HEK293 (cell line): ENCODE measurements at regions not wholly inside any gene's neighbourhood (a gene's known extent, or its start where the extent isn't known, plus 50 kb on each side); places are given as distances from the start of the nearest gene placed in this dataset.

Source experiments
- CTCF ChIA-PET: fragments of 350-600 bp; formaldehyde crosslinking; extraction: SDS; loops from one replicate; lab custom pipeline; 2021; ENCODE audit warnings: antibody characterized with exemption; lab: Yijun Ruan, JAX
- POLR2A ChIA-PET: fragments of 300-600 bp; formaldehyde crosslinking; extraction: SDS; loops from one replicate; lab custom pipeline; 2020; ENCODE audit warnings: antibody characterized with exemption, inconsistent platforms; lab: Yijun Ruan, JAX
- H3K27ac ChIP-seq: fragments of 200-500 bp; sonication (Bioruptor generic); 2 replicates; pipeline ENCODE4 v1.5.1; 2014; ENCODE audit warnings: low read depth, low read length, control low read depth, inconsistent platforms; ENCODE audit errors: extremely low read depth
- H3K36me3 ChIP-seq, 2 experiments: fragments of 200-500 bp in 1 of 2; sonication (Bioruptor generic) in 1 of 2; 1 replicate in 1 of 2; 2 replicates in 1 of 2; pipeline ENCODE4 v1.5.1; 2014 to 2017; ENCODE audit warnings: inconsistent platforms in 2 of 2, low read length in 2 of 2; ENCODE audit not compliant: control insufficient read depth in 2 of 2, insufficient read depth in 1 of 2
- H3K4me1 ChIP-seq: fragments of 200-500 bp; sonication (Bioruptor generic); 2 replicates; pipeline ENCODE4 v1.5.1; 2014; ENCODE audit warnings: mild to moderate bottlenecking, low read length, inconsistent platforms; ENCODE audit not compliant: control insufficient read depth, insufficient read depth
- H3K4me3 ChIP-seq: 2 replicates; pipeline ENCODE4 v1.5.1; 2011; ENCODE audit warnings: low read depth, mild to moderate bottlenecking, control low read depth, low read length, moderate library complexity
- H3K9me3 ChIP-seq: fragments of 200-500 bp; sonication (Bioruptor generic); 2 replicates; pipeline ENCODE4 v1.5.1; 2014; ENCODE audit warnings: low read depth, low read length, inconsistent platforms; ENCODE audit not compliant: control insufficient read depth, insufficient read depth
- GLIS2 ChIP-seq: fragments of 450-650 bp; formaldehyde crosslinking; IDR thresholded peaks from 2 replicates; pipeline ENCODE4 v1.5.1; 2016; ENCODE audit warnings: missing biosample characterization, missing genetic modification characterization
- KLF7 ChIP-seq: fragments of 450-650 bp; formaldehyde crosslinking; IDR thresholded peaks from 2 replicates; pipeline ENCODE4 v1.5.1; 2016; ENCODE audit warnings: missing biosample characterization, missing genetic modification characterization, borderline replicate concordance
- KLF9 ChIP-seq: fragments of 450-650 bp; formaldehyde crosslinking; IDR thresholded peaks from 2 replicates; pipeline ENCODE4 v1.5.1; 2016; ENCODE audit warnings: missing biosample characterization, missing genetic modification characterization, low read depth
- RBAK ChIP-seq: fragments of 450-650 bp; formaldehyde crosslinking; IDR thresholded peaks from 2 replicates; pipeline ENCODE4 v1.5.1; 2016; ENCODE audit warnings: missing biosample characterization, missing genetic modification characterization
- SALL2 ChIP-seq: fragments of 450-650 bp; formaldehyde crosslinking; IDR thresholded peaks from 2 replicates; pipeline ENCODE4 v1.5.0; 2017; ENCODE audit warnings: missing biosample characterization, mild to moderate bottlenecking, missing genetic modification characterization, borderline replicate concordance
- ZFP69B ChIP-seq: fragments of 450-650 bp; formaldehyde crosslinking; IDR thresholded peaks from 2 replicates; pipeline ENCODE4 v1.5.1; 2016; ENCODE audit warnings: missing biosample characterization, missing genetic modification characterization
- ZNF140 ChIP-seq: fragments of 450-650 bp; formaldehyde crosslinking; IDR thresholded peaks from 2 replicates; pipeline ENCODE4 v1.5.1; 2016; ENCODE audit warnings: missing biosample characterization, missing genetic modification characterization
- ZNF223 ChIP-seq: fragments of 450-650 bp; formaldehyde crosslinking; IDR thresholded peaks from 2 replicates; pipeline ENCODE4 v1.5.1; 2016; ENCODE audit warnings: missing biosample characterization, missing genetic modification characterization
- ZNF24 ChIP-seq: fragments of 450-650 bp; formaldehyde crosslinking; IDR thresholded peaks from 2 replicates; pipeline ENCODE4 v1.5.1; 2016; ENCODE audit warnings: missing biosample characterization, missing genetic modification characterization
- ZNF274 ChIP-seq, 2 experiments: fragments of 200-500 bp in 1 of 2; fragments of 450-650 bp in 1 of 2; sonication (Bioruptor generic) in 1 of 2; formaldehyde crosslinking in 1 of 2; IDR thresholded peaks; 2 replicates each; pipeline versions ENCODE4 v1.5.1 to v1.6.1; 2014 to 2016; ENCODE audit warnings: borderline replicate concordance in 1 of 2, inconsistent platforms in 1 of 2, low read length in 1 of 2, missing biosample characterization in 1 of 2, missing genetic modification characterization in 1 of 2
- ZNF335 ChIP-seq: fragments of 450-650 bp; formaldehyde crosslinking; conservative IDR thresholded peaks from 2 replicates; pipeline ENCODE4 v1.5.1; 2016; ENCODE audit warnings: missing biosample characterization, missing genetic modification characterization
- ZNF426 ChIP-seq: fragments of 450-650 bp; formaldehyde crosslinking; IDR thresholded peaks from 2 replicates; pipeline ENCODE4 v1.5.1; 2017; ENCODE audit warnings: missing biosample characterization, missing genetic modification characterization, mild to moderate bottlenecking, inconsistent platforms, moderate library complexity
- ZNF510 ChIP-seq: fragments of 450-650 bp; formaldehyde crosslinking; IDR thresholded peaks from 2 replicates; pipeline ENCODE4 v1.5.1; 2018; ENCODE audit warnings: mild to moderate bottlenecking, missing genetic modification characterization, missing biosample characterization; ENCODE audit not compliant: insufficient replicate concordance
- ZNF600 ChIP-seq: fragments of 450-650 bp; formaldehyde crosslinking; IDR thresholded peaks from 2 replicates; pipeline ENCODE4 v1.5.1; 2016; ENCODE audit warnings: missing biosample characterization, missing genetic modification characterization
- ZNF677 ChIP-seq: fragments of 450-650 bp; IDR thresholded peaks from 2 replicates; pipeline ENCODE4 v1.5.0; 2018; ENCODE audit warnings: missing biosample characterization, mild to moderate bottlenecking, missing genetic modification characterization, moderate library complexity
- ZNF768 ChIP-seq: fragments of 450-650 bp; formaldehyde crosslinking; IDR thresholded peaks from 2 replicates; pipeline ENCODE4 v1.5.1; 2018; ENCODE audit warnings: missing biosample characterization, mild to moderate bottlenecking, missing genetic modification characterization
- TF ChIP-seq, protein P1 (sequence below): fragments of 450-650 bp; formaldehyde crosslinking; IDR thresholded peaks from 2 replicates; pipeline ENCODE4 v1.5.1; 2016; ENCODE audit warnings: missing biosample characterization, missing genetic modification characterization
- TF ChIP-seq, protein P2 (sequence below): fragments of 450-650 bp; formaldehyde crosslinking; IDR thresholded peaks from 2 replicates; pipeline ENCODE4 v1.5.1; 2016; ENCODE audit warnings: missing biosample characterization, missing genetic modification characterization, borderline replicate concordance
- TF ChIP-seq, protein P3 (sequence below): fragments of 450-650 bp; formaldehyde crosslinking; IDR thresholded peaks from 2 replicates; pipeline ENCODE4 v1.5.1; 2016; ENCODE audit warnings: missing biosample characterization, missing genetic modification characterization

DNA sequence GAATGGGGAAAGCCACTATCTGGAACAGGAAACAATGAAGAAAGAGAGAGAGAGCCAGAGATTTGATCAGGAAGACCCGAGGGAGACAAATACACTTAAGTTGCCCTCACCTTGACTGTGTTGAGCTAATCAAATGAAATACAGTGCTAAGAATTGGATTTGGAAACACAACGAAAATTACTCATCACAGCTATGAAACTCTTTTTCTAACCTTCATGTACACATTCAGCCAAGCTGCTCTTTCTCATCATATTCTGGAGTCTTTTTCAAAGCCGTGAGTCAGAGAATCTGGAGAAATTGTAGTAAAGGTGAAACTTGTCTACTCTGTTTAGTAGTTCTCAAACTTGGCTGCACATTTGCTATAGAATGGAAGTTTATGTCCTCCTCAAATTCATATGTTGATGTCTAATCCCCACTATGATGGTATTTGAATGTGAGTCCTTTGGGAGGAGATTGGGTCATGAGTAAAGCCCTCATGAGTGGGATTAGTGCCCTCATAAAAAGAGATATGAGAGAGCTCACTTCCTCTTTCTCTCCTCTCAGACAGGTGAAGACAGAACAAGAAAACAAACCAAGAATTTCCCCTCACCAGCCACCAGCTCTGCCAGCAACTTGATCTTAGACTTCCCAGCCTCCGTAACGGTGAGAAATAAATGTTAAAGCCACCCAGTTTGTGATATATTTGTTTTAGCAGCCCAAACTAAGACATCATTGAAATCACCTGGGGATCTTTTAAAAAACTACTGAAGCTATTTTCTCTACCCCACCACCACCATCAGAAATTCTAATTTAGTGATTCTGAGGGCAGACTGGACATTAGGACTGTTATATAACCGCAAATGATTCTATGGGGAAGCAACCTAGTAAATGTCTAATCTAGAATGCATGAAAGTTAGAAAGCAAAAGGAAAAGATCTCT lies 143.6 kb upstream of the GRM7 start:
- TF ChIP-seq KLF7 (tag by site-specific recombination) (no peak), SALL2 (no peak), ZFP69B (tag by site-specific recombination) (no peak), RBAK (tag by site-specific recombination) (no peak)
- TF ChIP-seq, protein P1, sequence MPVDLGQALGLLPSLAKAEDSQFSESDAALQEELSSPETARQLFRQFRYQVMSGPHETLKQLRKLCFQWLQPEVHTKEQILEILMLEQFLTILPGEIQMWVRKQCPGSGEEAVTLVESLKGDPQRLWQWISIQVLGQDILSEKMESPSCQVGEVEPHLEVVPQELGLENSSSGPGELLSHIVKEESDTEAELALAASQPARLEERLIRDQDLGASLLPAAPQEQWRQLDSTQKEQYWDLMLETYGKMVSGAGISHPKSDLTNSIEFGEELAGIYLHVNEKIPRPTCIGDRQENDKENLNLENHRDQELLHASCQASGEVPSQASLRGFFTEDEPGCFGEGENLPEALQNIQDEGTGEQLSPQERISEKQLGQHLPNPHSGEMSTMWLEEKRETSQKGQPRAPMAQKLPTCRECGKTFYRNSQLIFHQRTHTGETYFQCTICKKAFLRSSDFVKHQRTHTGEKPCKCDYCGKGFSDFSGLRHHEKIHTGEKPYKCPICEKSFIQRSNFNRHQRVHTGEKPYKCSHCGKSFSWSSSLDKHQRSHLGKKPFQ = no peak
- TF ChIP-seq, protein P2, sequence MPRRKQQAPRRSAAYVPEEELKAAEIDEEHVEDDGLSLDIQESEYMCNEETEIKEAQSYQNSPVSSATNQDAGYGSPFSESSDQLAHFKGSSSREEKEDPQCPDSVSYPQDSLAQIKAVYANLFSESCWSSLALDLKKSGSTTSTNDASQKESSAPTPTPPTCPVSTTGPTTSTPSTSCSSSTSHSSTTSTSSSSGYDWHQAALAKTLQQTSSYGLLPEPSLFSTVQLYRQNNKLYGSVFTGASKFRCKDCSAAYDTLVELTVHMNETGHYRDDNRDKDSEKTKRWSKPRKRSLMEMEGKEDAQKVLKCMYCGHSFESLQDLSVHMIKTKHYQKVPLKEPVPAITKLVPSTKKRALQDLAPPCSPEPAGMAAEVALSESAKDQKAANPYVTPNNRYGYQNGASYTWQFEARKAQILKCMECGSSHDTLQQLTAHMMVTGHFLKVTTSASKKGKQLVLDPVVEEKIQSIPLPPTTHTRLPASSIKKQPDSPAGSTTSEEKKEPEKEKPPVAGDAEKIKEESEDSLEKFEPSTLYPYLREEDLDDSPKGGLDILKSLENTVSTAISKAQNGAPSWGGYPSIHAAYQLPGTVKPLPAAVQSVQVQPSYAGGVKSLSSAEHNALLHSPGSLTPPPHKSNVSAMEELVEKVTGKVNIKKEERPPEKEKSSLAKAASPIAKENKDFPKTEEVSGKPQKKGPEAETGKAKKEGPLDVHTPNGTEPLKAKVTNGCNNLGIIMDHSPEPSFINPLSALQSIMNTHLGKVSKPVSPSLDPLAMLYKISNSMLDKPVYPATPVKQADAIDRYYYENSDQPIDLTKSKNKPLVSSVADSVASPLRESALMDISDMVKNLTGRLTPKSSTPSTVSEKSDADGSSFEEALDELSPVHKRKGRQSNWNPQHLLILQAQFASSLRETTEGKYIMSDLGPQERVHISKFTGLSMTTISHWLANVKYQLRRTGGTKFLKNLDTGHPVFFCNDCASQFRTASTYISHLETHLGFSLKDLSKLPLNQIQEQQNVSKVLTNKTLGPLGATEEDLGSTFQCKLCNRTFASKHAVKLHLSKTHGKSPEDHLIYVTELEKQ (tag by site-specific recombination) = no peak
- TF ChIP-seq, all 188 proteins: peak for 0
- no peak overlapping the region for H3K27ac ChIP-seq
- H3K36me3 ChIP-seq = no peaks in the 10 kb centered on the region
- ChIA-PET CTCF (interaction anchor here (0.6 kb wide), 1 partner anchor 43 kb away, joined by 3 read pairs; no protein-coding TSS in a partner anchor), POLR2A (no interaction called here)
- no peaks in the 10 kb centered on the region for H3K9me3 ChIP-seq
- H3K4me3 ChIP-seq = no peak overlapping the region
- no peaks in the 10 kb centered on the region for H3K4me1 ChIP-seq

DNA sequence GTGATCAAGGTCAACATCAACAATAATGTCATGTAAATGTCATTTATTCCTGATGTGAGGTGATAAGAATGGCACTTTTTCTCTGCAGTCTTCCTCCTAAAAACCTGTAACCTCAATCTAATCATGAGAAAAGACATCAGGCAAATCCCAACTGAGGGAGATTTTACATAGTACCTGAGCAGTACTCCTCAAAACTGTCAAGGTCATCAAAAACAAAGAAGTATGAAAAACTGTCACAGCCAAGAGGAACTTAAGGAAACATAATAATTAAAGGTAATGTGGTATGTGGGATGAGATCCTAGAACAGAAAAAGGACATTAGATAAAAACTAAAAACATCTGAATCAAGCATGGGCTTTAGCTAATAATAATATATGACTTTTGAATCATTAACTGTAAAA lies 140.9 kb upstream of the GRM7 start:
- Histone ChIP-seq H3K4me3 (no peak overlapping the region), H3K27ac (no peak overlapping the region), H3K36me3 (no peaks in the 10 kb centered on the region), H3K9me3 (no peaks in the 10 kb centered on the region), H3K4me1 (no peaks in the 10 kb centered on the region)
- POLR2A ChIA-PET = no interaction called here
- CTCF ChIA-PET = no interaction called here
- no peak for TF ChIP-seq ZNF768 (tag by site-specific recombination)
- no peak for TF ChIP-seq ZNF335 (tag by site-specific recombination)
- no peak for TF ChIP-seq ZNF426 (tag by site-specific recombination)
- no peak for TF ChIP-seq ZNF223 (tag by site-specific recombination)
- TF ChIP-seq ZNF677 (tag by site-specific recombination) = no peak
- no peak for TF ChIP-seq GLIS2 (tag by site-specific recombination)
- no peak for TF ChIP-seq ZNF510
- no peak for TF ChIP-seq ZNF274 (IDR thresholded peaks at IDR 0.05; ENCODE audit: low read length)
- no peak for TF ChIP-seq ZNF274 (tag by site-specific recombination; IDR thresholded peaks at IDR 0.05; ENCODE audit: borderline replicate concordance)
- TF ChIP-seq ZNF140 (tag by site-specific recombination) = no peak

DNA sequence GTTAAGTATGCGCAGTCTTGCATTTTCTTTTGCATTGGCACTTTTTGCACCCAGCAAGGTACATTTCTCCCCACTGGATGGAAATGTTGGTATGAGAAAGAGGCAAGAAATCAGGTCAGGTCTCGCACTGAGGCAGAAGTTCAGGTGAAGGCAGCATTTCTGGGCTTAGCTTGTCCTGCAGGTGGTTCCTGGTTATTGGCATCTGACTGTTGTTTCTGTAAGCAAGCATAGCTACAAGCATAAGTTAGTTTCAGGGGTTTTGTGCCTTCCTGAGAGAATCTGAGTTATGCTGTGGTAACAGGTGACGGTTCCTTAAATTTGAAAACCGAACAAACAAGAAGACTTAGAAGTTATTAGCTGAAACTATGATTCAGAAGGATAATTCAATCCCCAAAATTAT lies 139.4 kb upstream of the GRM7 start:
- ChIA-PET POLR2A (no interaction called here), CTCF (no interaction called here)
- Histone ChIP-seq H3K4me1 (no peaks in the 10 kb centered on the region), H3K36me3 (no peaks in the 10 kb centered on the region), H3K4me3 (no peak overlapping the region), H3K27ac (no peak overlapping the region), H3K9me3 (no peaks in the 10 kb centered on the region)
- no peak for TF ChIP-seq ZNF24 (tag by site-specific recombination)
- TF ChIP-seq, protein P3, sequence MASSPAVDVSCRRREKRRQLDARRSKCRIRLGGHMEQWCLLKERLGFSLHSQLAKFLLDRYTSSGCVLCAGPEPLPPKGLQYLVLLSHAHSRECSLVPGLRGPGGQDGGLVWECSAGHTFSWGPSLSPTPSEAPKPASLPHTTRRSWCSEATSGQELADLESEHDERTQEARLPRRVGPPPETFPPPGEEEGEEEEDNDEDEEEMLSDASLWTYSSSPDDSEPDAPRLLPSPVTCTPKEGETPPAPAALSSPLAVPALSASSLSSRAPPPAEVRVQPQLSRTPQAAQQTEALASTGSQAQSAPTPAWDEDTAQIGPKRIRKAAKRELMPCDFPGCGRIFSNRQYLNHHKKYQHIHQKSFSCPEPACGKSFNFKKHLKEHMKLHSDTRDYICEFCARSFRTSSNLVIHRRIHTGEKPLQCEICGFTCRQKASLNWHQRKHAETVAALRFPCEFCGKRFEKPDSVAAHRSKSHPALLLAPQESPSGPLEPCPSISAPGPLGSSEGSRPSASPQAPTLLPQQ (tag by site-specific recombination) = no peak
- no peak for TF ChIP-seq KLF9 (tag by site-specific recombination)
- TF ChIP-seq ZNF600 (tag by site-specific recombination) = no peak
